ENCODE measurements at regions not wholly inside any gene's neighbourhood (a gene's known extent, or its start where the extent isn't known, plus 50 kb on each side); places are given as distances from the start of the nearest gene placed in this dataset.

DNA sequence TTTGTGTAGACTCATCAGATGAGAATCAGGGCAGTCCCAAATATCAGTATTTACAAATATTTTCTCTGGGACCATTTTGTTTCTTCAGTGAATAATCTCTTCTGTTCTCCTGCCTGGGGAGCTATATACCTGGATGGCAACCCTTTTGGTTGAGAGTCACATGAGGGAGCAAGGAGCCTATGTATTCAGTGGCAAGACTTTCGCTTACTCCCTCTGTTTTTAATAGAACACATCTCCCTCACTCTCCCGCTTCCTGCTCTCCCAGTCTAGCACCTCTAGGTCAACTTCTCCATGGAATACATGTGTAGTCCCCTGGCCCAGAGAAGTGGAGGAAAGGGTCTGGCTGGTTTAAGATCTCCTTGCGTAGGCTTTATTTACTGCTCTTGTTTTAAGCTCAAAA lies 600.3 kb downstream of the CCDC85A start:
- no peaks in the 10 kb centered on the region for H3K36me3 ChIP-seq (ENCODE audit: control insufficient read depth in 1 of 2, insufficient read depth in 2 of 2, low read length in 2 of 2)
- H3K4me2 ChIP-seq (ENCODE audit: low read length) = no peak overlapping the region
- no peaks in the 10 kb centered on the region for H3K79me1 ChIP-seq (ENCODE audit: low read length)
- no peaks in the 10 kb centered on the region for H3K9me3 ChIP-seq (ENCODE audit: insufficient read depth, low read depth, low read length)
- no peaks in the 10 kb centered on the region for H3K27me3 ChIP-seq (ENCODE audit: insufficient read depth, low read length)
- no peaks in the 10 kb centered on the region for H3K79me2 ChIP-seq (ENCODE audit: control insufficient read depth, insufficient read depth, low read length, poor library complexity)
- H2BK12ac ChIP-seq (ENCODE audit: low read length) = no peak overlapping the region
- no peak for DNase-seq
- H3K14ac ChIP-seq (ENCODE audit: low read length) = no peak overlapping the region
- no peak overlapping the region for H3K27ac ChIP-seq (ENCODE audit: low read depth, low read length)
- no peak overlapping the region for H2AFZ ChIP-seq (ENCODE audit: insufficient read depth, low read length, poor library complexity)
- H4K91ac ChIP-seq (ENCODE audit: low read depth, low read length) = no peak overlapping the region
- WGBS (ENCODE audit: extremely low coverage, insufficient coverage, insufficient read length) = no CpG with 5 or more reads among the region's 3 CpGs
- H3K4ac ChIP-seq (ENCODE audit: low read depth, low read length) = no peak overlapping the region
- no peak overlapping the region for H4K8ac ChIP-seq (ENCODE audit: low read depth, low read length)
- no peak overlapping the region for H2AK5ac ChIP-seq (ENCODE audit: low read length)
- H3K4me1 ChIP-seq (ENCODE audit: control insufficient read depth in 1 of 2, insufficient read depth in 2 of 2, low read length in 2 of 2) = no peaks in the 10 kb centered on the region
- H4K12ac ChIP-seq (ENCODE audit: low read depth, low read length) = no peak overlapping the region
- H3K9ac ChIP-seq (ENCODE audit: low read length) = no peak overlapping the region
- no peak overlapping the region for H3K18ac ChIP-seq (ENCODE audit: low read length)
- no peak overlapping the region for H2BK120ac ChIP-seq (ENCODE audit: insufficient read depth, low read length, poor library complexity)
- H3K23ac ChIP-seq (ENCODE audit: low read length) = no peak overlapping the region
- H2BK5ac ChIP-seq (ENCODE audit: low read depth, low read length, poor library complexity) = no peak overlapping the region
- H3K4me3 ChIP-seq (ENCODE audit: low read depth, low read length) = no peak overlapping the region

DNA sequence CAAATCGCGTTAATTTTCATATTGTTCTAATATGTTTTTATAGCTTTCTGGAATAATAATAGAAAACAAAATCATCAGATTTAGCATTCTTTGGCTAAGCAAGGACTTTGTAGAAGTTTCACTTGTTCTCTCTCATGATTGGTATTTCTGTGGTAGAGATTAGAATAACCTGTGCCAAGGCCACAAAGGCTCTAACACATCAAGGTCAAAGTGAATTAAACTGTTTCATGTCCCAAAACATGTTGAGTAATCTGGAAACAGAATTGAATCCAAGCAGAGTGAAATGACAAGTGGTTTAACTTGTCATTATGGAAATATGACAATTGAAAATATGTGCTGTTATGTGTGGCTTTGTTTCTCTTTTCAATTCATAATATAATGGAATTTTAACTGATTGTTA lies 617.4 kb downstream of the CCDC85A start:
- Histone ChIP-seq H2BK120ac (ENCODE audit: insufficient read depth, low read length, poor library complexity) (no peak overlapping the region), H3K23ac (ENCODE audit: low read length) (no peak overlapping the region), H2AK5ac (ENCODE audit: low read length) (no peak overlapping the region), H4K12ac (ENCODE audit: low read depth, low read length) (no peak overlapping the region), H3K9me3 (ENCODE audit: insufficient read depth, low read depth, low read length) (no peaks in the 10 kb centered on the region), H3K4me1 (ENCODE audit: control insufficient read depth in 1 of 2, insufficient read depth in 2 of 2, low read length in 2 of 2) (no peaks in the 10 kb centered on the region), H4K8ac (ENCODE audit: low read depth, low read length) (no peak overlapping the region), H3K9ac (ENCODE audit: low read length) (no peak overlapping the region), H2AFZ (ENCODE audit: insufficient read depth, low read length, poor library complexity) (no peak overlapping the region), H3K79me2 (ENCODE audit: control insufficient read depth, insufficient read depth, low read length, poor library complexity) (no peaks in the 10 kb centered on the region), H2BK12ac (ENCODE audit: low read length) (no peak overlapping the region), H3K4ac (ENCODE audit: low read depth, low read length) (no peak overlapping the region), H3K14ac (ENCODE audit: low read length) (no peak overlapping the region), H3K27ac (ENCODE audit: low read depth, low read length) (no peak overlapping the region), H3K4me3 (ENCODE audit: low read depth, low read length) (no peak overlapping the region), H2BK5ac (ENCODE audit: low read depth, low read length, poor library complexity) (no peak overlapping the region), H3K4me2 (ENCODE audit: low read length) (no peak overlapping the region), H3K18ac (ENCODE audit: low read length) (no peak overlapping the region), H3K36me3 (ENCODE audit: control insufficient read depth in 1 of 2, insufficient read depth in 2 of 2, low read length in 2 of 2) (no peaks in the 10 kb centered on the region), H3K79me1 (ENCODE audit: low read length) (no peaks in the 10 kb centered on the region), H4K91ac (ENCODE audit: low read depth, low read length) (no peak overlapping the region), H3K27me3 (ENCODE audit: insufficient read depth, low read length) (no peaks in the 10 kb centered on the region)
- WGBS (ENCODE audit: extremely low coverage, insufficient coverage, insufficient read length) = no CpG with 5 or more reads among the region's 2 CpGs
- no peak for DNase-seq

DNA sequence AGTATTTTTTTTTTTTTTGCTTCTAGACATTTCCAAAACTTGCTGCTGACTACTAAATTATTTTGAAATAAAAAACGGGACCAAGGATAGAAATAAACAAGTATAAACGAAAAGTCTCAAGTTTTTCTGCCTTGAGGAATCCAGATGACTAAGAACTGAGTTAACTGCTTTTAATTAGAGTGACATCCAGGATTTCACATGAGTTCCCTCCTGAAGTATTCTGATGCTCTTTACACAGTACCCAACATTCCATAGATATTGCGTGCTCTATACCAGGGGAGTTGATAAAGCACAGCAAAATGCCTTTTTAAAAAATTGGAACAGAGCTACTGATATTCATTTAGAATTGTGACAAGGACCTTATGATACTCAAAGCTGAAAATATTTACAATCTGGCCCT lies 618.0 kb downstream of the CCDC85A start:
- Histone ChIP-seq H3K23ac (ENCODE audit: low read length) (no peak overlapping the region), H2AK5ac (ENCODE audit: low read length) (no peak overlapping the region), H2BK120ac (ENCODE audit: insufficient read depth, low read length, poor library complexity) (no peak overlapping the region), H3K4ac (ENCODE audit: low read depth, low read length) (no peak overlapping the region), H2AFZ (ENCODE audit: insufficient read depth, low read length, poor library complexity) (no peak overlapping the region), H2BK5ac (ENCODE audit: low read depth, low read length, poor library complexity) (no peak overlapping the region), H4K91ac (ENCODE audit: low read depth, low read length) (no peak overlapping the region), H4K8ac (ENCODE audit: low read depth, low read length) (no peak overlapping the region), H3K9ac (ENCODE audit: low read length) (no peak overlapping the region), H3K79me1 (ENCODE audit: low read length) (no peaks in the 10 kb centered on the region), H3K79me2 (ENCODE audit: control insufficient read depth, insufficient read depth, low read length, poor library complexity) (no peaks in the 10 kb centered on the region), H3K27ac (ENCODE audit: low read depth, low read length) (no peak overlapping the region), H3K4me2 (ENCODE audit: low read length) (no peak overlapping the region), H3K36me3 (ENCODE audit: control insufficient read depth in 1 of 2, insufficient read depth in 2 of 2, low read length in 2 of 2) (no peaks in the 10 kb centered on the region), H3K14ac (ENCODE audit: low read length) (no peak overlapping the region), H3K27me3 (ENCODE audit: insufficient read depth, low read length) (no peaks in the 10 kb centered on the region), H3K9me3 (ENCODE audit: insufficient read depth, low read depth, low read length) (no peaks in the 10 kb centered on the region), H3K4me3 (ENCODE audit: low read depth, low read length) (no peak overlapping the region), H3K18ac (ENCODE audit: low read length) (no peak overlapping the region), H3K4me1 (ENCODE audit: control insufficient read depth in 1 of 2, insufficient read depth in 2 of 2, low read length in 2 of 2) (no peaks in the 10 kb centered on the region), H2BK12ac (ENCODE audit: low read length) (no peak overlapping the region), H4K12ac (ENCODE audit: low read depth, low read length) (no peak overlapping the region)
- DNase-seq = no peak
- no CpG with 5 or more reads among the region's 3 CpGs for WGBS (ENCODE audit: extremely low coverage, insufficient coverage, insufficient read length)

DNA sequence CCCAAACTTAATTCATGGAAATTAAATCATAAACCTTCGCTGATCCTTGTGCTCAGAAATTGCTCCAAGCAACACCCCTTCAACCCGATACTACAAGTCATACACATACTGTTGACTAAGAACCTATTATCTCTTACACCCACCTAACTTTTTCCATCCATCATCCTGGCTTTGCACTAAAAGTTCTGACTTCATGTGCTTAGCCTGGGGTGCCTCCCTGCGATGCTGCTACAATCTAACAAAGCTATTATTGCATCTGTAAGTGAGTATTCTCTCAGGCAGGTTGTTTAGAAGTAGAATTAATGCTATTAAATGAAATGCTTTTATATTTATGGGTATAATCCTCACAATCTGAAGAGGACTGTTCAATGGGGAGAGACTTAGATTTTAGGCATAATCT lies 619.8 kb downstream of the CCDC85A start:
- Histone ChIP-seq H3K14ac (ENCODE audit: low read length) (no peak overlapping the region), H3K79me1 (ENCODE audit: low read length) (no peaks in the 10 kb centered on the region), H3K36me3 (ENCODE audit: control insufficient read depth in 1 of 2, insufficient read depth in 2 of 2, low read length in 2 of 2) (no peaks in the 10 kb centered on the region), H3K4me3 (ENCODE audit: low read depth, low read length) (no peak overlapping the region), H3K79me2 (ENCODE audit: control insufficient read depth, insufficient read depth, low read length, poor library complexity) (no peaks in the 10 kb centered on the region), H3K4ac (ENCODE audit: low read depth, low read length) (no peak overlapping the region), H3K18ac (ENCODE audit: low read length) (no peak overlapping the region), H2AFZ (ENCODE audit: insufficient read depth, low read length, poor library complexity) (no peak overlapping the region), H3K23ac (ENCODE audit: low read length) (no peak overlapping the region), H2AK5ac (ENCODE audit: low read length) (no peak overlapping the region), H4K8ac (ENCODE audit: low read depth, low read length) (no peak overlapping the region), H3K27me3 (ENCODE audit: insufficient read depth, low read length) (no peaks in the 10 kb centered on the region), H3K4me1 (ENCODE audit: control insufficient read depth in 1 of 2, insufficient read depth in 2 of 2, low read length in 2 of 2) (no peaks in the 10 kb centered on the region), H2BK12ac (ENCODE audit: low read length) (no peak overlapping the region), H3K27ac (ENCODE audit: low read depth, low read length) (no peak overlapping the region), H3K4me2 (ENCODE audit: low read length) (no peak overlapping the region), H2BK120ac (ENCODE audit: insufficient read depth, low read length, poor library complexity) (no peak overlapping the region), H4K12ac (ENCODE audit: low read depth, low read length) (no peak overlapping the region), H3K9me3 (ENCODE audit: insufficient read depth, low read depth, low read length) (no peaks in the 10 kb centered on the region), H4K91ac (ENCODE audit: low read depth, low read length) (no peak overlapping the region), H3K9ac (ENCODE audit: low read length) (no peak overlapping the region), H2BK5ac (ENCODE audit: low read depth, low read length, poor library complexity) (no peak overlapping the region)
- WGBS (ENCODE audit: extremely low coverage, insufficient coverage, insufficient read length) = 100% methylated on average over 1 of the region's 3 CpGs
- DNase-seq = no peak
